Skin of body (tissue), 1 donor: ENCODE measurements at regions not wholly inside any gene's neighbourhood (a gene's known extent, or its start where the extent isn't known, plus 50 kb on each side); places are given as distances from the start of the nearest gene placed in this dataset.
"Not testable (repeated sequence)": the region's sequence is repeated elsewhere in the genome, so short reads cannot be mapped to it uniquely, and the experiment has no call there.

Experiments
- DNase-seq: peaks from one replicate; lab custom pipeline; 2025; lab: John Stamatoyannopoulos, UW

DNA sequence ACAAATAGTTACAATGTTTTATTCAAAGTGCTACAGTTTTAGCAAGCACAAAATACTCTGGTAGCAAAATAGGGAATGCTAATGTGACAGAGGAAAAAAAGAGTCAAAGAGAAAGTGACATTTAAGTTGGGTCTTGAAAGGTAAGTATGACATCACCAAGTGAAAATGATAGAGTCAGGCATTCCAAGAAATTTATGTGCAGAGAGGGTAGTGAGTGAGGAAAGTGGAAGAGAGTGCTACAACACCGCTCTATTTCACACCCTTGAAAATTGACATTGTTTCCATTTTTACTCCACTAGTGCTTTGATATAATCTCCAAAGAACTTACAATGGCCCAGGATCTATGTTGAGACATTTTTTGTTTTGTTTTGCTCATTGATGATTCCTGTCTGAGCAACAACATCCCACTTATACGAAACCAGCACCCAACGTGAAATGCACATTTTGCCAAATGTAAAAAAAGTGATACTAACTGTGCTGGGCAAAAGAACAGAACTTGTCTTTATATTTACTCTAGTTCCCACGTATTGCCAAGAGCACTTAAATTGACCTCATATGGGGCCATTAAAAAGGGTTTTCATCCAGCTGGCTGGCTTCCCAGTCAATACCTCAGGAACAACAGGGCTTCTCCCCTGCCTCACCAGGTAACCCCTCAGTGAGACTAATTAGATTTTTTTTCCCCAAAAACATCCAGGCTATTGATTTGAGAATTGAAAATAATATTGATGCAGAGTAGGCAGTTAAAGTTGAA lies 206.3 kb upstream of the NR5A2 start:
- DNase-seq: no peak

DNA sequence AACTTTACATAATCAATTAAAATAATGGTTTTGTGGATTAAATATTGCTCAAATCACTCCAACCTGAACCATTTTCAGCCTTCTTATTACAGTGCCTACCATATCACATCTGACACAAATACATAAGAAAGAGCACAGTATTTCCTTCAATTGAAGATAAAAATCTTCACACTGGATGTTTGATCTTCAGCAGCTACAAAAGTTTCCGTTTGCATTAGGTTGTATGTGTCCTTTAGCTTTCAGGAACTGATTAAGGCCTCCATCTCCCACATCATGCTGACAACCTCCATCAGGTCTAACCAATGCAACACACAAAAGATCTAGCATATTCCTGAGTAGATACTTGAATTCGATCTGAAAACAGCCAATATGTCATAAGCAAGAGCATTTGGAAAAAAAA lies 195.1 kb upstream of the NR5A2 start:
- no peak for DNase-seq

DNA sequence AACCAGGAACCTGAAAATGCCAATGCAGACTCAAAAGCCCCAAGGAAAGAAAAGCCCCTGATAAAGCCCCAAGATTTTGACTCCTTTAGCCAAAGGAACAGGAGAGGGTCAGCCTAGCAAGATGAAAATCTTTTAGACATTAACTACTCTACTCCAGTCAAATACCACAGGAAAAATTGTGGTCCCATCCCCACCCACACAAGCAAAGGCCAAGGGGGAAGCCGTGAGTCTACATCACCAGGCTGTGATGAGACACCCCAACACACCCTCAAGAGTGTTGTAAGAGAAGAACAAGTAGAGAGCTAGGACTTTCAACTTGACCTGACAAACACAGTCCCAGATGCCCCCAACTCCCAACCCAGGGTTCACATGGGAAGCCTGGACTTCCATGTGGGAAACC lies 192.8 kb upstream of the NR5A2 start:
- DNase-seq: no peak

DNA sequence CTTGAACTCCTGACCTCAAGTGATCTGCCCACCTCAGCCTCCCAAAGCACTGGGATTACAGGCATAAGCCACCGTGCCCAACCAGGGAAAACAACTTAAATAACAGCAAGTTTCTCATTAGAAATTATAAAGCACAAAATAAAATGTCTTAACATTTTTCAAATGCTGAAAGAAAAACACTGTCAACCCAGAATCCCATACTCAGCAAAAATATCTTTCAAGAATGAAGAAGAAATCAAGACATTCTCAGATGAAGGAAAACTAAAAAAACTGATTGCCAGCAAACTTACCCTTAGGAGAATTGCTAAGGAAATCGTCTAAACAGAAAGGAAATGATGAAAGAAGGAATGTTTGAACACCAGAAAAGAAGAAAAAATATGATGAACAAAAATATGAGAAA lies 191.1 kb upstream of the NR5A2 start:
- DNase-seq: no peak

DNA sequence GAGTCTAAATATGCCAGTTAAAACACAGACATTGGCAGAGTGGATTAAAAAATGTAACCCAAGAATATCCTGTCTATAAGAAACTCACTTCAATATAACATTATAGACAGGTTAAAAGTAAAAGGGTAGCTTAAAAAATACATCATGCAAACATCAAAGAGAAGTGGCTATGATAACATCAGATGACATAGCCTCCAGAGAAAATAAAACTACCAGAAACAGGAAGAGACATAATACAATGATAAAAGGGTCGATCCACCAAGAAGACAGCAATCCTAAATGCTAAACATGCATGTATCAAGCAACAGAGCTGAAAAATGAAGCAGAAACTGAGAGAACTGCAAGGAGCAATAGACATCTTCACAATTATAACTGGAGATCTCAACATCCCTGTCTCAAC lies 190.2 kb upstream of the NR5A2 start:
- DNase-seq: no peak

DNA sequence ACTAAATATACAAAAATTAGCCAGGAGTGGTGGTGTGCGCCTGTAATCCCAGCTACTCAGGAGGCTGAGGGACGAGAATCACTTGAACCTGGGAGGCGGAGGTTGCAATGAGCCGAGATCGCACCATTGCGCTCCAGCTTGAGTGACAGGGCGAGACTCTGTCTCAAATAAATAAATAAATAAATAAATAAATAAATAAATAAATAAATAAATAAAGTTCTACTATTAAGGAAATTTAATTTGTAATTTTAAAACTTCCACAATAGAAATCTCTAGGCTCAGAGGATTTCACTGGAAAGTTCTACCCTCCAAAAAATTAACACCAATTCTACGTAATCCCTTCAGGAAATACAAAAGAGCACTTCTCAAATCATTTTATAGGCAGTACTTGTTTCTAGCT lies 187.9 kb upstream of the NR5A2 start:
- DNase-seq: not testable (repeated sequence)

DNA sequence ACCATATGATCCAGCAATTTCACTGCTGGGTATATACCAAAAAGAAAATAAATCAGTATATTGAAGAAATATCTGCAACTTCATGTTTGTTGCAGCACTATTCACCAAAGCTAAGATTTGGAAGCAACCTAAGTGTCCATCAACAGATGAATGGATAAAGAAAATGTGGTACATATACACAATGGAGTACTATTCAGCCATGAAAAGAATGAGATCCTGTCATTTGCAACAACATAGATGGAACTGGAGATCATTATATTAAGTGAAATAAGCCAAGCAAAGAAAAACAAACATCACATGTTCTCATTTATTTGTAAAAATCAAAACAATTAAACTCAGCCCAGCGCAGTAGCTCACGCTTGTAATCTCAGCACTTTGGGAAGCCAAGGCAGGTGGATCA lies 184.4 kb upstream of the NR5A2 start:
- not testable (repeated sequence) for DNase-seq

DNA sequence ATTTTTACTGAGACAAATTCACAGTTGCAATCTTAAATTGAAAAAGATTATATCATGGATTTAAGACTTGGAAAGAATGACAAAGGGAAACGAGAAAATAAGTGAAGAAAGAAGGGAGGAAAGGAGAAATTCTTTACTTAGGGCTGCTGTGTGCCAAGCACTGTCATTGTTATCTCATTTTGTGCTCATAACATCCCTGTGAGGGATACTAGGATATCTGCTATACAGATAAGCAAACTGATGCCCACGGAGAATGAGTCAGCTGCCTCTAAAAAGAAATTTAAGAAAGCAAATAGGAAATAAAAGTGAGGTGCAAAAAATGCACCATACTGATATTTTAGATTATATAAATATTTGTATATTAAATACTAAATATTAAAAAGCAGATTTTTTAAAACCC lies 183.6 kb upstream of the NR5A2 start:
- no peak for DNase-seq

DNA sequence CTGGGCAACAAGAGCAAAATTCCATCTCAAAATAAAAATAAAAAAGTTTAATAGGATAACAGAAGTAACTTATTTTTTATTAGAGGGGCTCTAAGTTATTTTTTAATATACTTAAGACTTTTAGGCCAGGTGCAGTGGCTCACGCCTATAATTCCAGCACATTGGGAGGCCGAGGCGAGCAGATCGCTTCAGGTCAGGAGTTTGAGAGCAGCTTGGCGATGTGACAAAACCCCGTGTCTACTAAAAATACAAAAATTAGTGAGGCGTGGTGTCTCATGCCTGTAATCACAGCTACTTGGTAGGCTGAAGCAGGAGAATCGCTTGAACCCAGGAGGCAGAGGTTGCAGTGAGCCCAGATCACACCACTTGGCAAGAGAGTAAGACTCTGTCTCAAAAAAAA lies 180.5 kb upstream of the NR5A2 start:
- no peak for DNase-seq

DNA sequence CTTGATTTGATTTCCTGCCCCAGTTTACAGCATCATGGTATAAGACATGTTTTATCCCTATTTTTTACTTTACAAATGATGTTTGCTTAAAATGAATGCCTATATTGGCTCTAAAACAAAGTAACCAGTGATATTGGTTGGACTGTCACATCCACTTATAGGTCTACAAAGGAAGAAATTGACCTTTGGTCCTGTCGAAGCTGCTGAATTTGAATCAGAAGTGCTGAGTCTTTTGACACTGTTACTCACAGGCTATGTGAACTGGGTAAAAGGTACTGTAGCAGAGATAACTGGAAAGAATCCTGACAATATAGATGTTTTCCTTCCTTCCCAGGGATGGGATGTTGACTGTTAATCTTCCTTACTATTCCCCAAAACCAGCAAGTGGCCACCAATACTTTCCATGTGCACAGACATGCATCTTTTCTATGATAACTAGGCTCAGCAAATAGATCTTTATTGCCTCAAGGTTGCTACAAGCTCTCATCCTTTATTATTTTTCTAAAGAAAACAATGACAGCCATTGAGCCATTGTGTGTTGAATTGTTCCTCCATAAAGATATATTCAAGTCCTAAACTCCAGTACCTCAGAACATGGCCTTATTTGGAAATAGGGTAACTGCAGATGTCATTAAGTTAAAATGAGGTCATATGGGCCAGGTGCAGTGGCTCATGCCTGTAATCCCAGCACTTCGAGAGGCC lies 175.9 kb upstream of the NR5A2 start:
- no peak for DNase-seq

DNA sequence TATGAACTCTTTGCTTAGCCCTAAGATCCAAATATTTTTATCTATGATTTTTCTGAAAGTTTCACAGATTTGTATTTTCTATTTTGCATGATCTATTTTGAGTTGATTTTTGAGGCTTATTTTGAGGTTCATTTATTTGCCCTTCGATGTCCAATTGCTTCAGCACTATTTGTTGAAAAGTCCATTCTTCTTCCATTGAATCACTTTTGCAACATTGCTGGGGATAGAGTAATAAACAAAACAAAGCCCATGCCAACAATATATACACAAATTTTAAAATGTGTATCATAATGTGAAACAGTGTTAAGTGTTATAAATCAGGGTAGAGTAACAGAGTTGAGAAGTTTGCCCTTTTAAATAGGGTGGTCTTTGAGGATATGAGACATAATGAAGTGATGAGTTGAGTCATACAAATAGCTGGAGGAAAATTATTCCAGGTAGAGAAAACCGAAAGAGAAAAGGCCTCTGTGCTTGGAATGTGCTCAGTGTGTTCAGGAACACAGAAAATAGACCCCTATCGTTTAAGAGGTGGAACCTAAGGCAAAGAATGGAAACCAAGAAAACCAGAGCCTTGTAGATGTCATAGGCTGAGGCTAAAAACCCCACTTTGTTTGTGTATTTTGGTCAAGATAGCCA lies 172.7 kb upstream of the NR5A2 start:
- DNase-seq: no peak

DNA sequence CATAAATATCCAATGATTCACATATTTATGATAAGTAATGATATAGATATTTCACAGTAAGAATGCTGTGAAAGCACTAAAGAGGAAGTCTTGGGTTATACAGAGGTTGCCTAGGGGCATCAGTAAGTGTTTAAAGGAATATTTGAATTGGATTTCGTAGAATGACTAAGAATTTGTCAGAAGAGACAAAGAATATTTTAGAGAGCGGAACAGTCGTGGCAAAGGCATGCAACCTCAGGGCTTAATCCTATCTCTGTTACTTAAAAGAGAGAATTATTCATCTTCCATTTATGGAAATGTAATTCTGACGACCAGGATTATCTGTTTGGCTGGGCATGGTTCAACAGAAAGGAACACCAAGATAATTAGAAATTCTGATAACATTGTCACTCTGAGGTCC lies 171.9 kb upstream of the NR5A2 start:
- DNase-seq: no peak

DNA sequence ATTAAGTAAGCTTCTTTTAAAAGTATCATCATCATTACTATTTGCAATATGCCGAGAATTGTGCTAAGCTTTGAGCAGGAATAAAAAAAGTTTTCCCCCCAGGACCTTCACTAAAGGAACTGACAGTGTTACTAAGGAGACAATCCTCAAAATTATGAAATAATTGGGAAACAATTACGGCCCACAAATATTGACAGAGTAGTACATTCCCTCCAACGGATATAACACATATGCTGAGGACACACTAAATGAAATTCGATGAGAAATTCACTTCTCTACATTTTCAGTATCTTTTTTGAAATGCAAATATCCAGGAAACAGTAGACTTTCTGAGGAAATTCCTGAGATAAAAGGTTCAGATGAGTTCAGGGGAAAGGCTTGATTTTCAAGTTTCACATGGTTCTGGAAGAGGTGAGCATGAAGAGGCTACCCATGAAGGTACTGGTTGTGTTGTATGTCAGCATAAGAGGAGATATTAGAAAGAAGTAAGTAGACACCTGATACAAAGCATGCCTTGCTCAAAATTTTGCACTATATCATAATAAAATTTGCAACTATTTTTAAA lies 171.2 kb upstream of the NR5A2 start:
- no peak for DNase-seq

DNA sequence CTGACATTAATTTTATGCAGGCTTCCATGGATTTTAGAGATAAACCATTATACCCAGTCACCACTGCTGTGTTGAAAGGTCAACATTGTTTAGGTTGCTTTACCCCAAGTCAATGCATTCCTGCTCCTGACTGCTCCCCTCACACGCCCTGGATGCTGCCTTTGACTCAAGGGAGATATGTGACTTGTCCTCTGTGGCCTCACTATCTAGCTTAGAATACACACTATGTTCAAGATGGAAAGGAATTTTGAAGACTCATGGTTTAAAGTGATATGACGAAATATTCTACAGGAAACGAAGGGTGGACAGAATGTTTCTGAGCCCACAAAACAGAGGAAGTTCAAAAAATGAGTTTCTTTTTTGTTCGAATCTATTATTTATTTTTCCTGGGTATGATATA lies 170.4 kb upstream of the NR5A2 start:
- no peak for DNase-seq

DNA sequence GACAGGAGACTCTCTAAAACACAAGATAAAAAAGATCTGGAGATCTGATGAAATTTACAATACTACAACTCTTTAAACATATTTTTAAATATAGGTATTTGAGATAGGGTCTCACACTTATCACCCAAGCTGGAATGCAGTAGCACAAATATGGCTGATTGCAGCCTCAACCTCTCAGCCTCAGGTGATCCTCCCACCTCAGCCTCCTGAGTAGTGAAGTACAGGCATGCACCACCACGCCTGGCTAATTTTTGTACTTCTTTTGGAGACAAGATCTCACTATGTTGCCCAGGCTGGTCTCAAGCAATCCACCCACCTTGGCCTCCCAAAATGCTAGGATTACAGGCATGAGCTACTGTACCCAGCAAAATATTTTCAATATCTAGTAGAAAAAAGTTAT lies 170.0 kb upstream of the NR5A2 start:
- DNase-seq: no peak

DNA sequence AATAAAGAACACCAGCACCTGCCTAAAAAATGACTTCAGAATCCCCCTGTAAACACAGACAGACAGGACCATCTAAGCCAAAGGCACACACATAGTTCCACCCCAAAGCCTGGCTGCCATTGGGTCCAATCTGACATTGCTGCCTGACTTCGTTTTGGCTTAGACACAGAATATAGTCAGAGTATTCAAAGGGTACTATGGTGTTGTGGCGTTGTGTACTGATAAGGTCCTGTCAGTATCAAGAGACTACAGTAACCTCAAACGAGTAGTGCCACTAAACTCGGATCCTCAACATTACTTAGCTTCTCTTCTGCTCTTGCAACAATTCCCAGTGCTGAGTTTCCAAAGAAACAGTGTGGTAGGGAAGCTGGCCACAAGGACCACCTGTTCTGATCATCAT lies 169.3 kb upstream of the NR5A2 start:
- DNase-seq: no peak

DNA sequence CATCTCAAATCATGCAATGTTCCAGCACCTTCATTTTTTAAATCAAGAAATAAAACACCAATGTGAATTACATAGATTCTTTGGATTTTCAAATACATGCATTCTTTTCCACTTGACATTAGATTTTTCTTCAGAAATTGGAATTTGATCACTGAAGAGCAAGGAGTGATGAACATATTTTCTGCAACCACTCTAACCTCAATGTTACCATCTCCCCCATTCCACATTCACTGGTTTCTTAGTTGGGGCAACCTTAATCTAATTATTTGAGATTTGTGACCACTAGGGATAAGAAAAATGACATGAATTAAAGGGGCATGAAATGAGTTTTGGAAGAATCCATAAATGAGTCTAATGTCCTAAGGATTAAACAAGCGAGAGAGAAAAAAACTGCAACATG lies 168.7 kb upstream of the NR5A2 start:
- no peak for DNase-seq

DNA sequence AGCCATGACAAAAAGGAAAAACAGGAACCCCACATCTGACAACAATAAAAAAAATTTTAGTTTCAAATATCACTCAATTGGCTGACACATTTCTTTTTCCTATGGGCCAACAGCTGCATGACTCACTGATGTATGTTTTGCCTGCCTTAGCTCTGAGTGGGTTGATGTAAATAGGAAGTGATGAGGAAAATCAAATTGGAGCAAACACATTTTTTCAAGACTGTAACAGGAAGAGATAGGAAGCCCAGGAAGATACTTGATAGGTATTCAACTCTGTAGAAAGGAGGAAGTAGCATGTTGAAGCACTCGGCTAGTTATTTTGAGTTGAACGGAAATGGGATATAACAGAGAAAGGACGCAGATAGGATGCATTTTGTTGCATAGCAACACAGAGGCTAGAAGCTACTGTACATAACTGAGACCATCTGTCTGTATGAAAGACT lies 168.0 kb upstream of the NR5A2 start:
- peak; percentile 31 for DNase-seq

DNA sequence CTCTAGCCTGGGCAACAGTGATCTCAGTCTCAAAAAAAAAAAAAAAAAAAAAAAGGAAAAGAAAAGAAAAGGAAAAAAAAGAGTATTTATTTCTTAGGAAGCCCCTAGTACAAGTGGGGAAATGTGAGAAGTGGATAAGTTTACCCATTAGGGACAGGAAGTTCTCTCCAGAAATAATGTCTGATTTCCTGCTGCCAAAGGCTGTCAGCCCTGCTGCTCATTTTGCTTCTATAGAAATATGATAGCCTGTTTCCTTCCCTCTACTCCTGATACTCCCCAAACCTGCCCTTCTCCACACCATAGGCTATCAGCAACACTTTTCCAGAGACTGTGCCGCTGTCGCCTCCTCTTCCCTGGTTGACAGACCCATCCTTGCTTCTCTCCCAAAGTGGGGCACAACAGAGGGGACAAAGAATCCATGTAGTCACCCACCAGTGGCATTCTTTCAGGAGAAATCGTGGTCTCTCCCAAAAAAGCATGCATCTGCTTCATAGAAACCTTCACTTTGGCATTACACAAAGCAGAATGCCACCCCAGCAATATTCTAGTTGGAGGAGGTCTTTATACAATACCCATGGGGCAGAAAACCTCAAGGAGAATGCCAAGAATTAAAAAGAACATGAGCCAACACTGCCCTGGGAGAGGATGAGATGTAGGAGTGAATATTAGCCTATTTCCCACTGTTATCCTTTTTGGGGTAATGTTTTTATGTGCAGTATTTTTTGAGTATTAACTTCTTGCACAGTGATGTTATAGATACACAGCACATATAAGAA lies 166.3 kb upstream of the NR5A2 start:
- DNase-seq: no peak

DNA sequence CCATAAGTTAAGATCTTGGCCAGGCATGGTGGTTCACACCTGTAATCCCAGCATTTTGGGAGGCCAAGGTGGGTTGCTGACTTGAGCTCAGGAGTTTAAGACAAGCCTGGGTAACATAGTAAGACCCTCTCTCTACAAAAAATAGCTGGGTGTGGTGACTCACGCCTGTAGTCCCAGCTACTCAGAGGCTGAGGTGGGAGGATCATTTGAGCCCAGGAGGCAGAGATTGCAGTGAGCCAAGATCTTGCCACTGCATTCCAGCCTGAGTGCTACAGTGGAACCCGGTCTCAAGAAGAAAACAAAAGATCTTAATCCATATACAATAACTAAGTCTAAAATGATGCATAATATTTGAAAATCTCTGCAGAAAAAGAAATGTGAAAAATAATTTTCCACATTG lies 165.5 kb upstream of the NR5A2 start:
- no peak for DNase-seq

DNA sequence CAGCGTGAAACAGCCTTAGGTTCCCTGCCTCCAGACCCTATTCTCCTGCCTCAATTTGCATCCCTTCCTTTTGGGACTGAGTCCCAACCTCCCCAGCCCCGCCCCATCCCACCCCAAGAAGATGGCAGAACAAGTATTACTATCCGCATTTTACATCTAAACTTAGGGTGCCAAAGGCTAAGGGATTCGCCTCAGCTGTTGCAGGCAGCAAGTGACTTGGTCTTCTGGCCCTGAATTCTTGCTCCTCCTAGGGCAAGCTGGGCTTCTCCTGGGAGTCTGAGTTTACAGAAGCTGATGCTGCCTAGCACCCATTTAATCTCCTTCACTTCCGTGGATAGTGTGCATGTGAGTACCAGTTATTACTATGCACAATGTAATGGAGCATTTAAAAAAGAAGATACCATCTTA lies 161.3 kb upstream of the NR5A2 start:
- DNase-seq: no peak

DNA sequence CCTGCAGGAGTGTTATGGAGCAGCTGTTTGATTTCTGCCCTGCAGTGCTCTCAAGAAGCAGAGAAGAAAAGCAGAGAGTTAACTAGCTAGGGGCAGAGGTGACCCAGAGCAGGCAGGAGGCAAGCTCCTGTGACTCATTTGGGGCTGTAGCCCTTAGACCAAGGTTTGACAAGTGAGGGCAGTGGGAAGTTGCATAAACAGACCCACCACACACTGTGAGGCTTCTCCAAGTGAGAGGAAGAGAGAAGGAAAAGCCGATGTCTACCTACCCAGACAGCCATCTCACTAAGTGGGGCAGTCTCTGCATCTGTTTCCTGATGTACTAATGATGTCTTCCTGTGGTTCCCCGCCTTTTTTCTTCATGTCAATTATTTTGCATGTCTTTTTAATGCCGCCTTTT lies 159.9 kb upstream of the NR5A2 start:
- DNase-seq: no peak
